PFSK-1 (cell line): ENCODE measurements at regions not wholly inside any gene's neighbourhood (a gene's known extent, or its start where the extent isn't known, plus 50 kb on each side); places are given as distances from the start of the nearest gene placed in this dataset.

Source experiments
- FOXP2 ChIP-seq: optimal IDR thresholded peaks from 2 replicates; pipeline ENCODE3; 2011; ENCODE audit warnings: borderline replicate concordance, control low read depth, inconsistent platforms; ENCODE audit not compliant: insufficient read depth; ENCODE audit errors: extremely low read length, extremely low read depth
- POLR2AphosphoS5 ChIP-seq: IDR thresholded peaks from 2 replicates; pipeline ENCODE4 v1.6.1; 2012; ENCODE audit warnings: low read depth, mild to moderate bottlenecking, control low read depth, low read length, moderate library complexity
- REST ChIP-seq, 2 experiments: IDR thresholded peaks; 2 replicates each; pipeline versions ENCODE4 v1.6.1 to v1.8.0; 2011 to 2012; ENCODE audit warnings: low read depth in 2 of 2, low read length in 2 of 2, control low read depth in 1 of 2, inconsistent platforms in 1 of 2, mild to moderate bottlenecking in 1 of 2, moderate library complexity in 1 of 2; ENCODE audit not compliant: insufficient read depth in 1 of 2
- SIN3A ChIP-seq: IDR thresholded peaks from 2 replicates; pipeline ENCODE4 v1.6.1; 2012; ENCODE audit warnings: mild to moderate bottlenecking, low read length, moderate library complexity, borderline replicate concordance; ENCODE audit not compliant: insufficient read depth
- TAF1 ChIP-seq: IDR thresholded peaks from 2 replicates; pipeline ENCODE4 v1.6.1; 2012; ENCODE audit warnings: low read length, control low read depth, borderline replicate concordance; ENCODE audit not compliant: insufficient read depth

- TF ChIP-seq FOXP2 (no peak), TAF1 (no peak), SIN3A (no peak), REST (IDR thresholded peaks at IDR 0.05; ENCODE audit: insufficient read depth in 1 of 2, low read depth in 2 of 2, low read length in 2 of 2) (no peak), POLR2AphosphoS5 (no peak)
Measured at GRCh38 chr18:42184685-42185477, 229.8 kb downstream of the PIK3C3 start.

GRCh38 chr18:42185486-42185885 is 230.5 kb downstream of the PIK3C3 start:
- TF ChIP-seq TAF1 (no peak), POLR2AphosphoS5 (no peak), REST (IDR thresholded peaks at IDR 0.05; ENCODE audit: insufficient read depth in 1 of 2, low read depth in 2 of 2, low read length in 2 of 2) (no peak), FOXP2 (no peak)

- TF ChIP-seq SIN3A, result no peak
- TF ChIP-seq POLR2AphosphoS5, result no peak
- no peak for TF ChIP-seq FOXP2
- no peak for TF ChIP-seq TAF1
- no peak for TF ChIP-seq REST (IDR thresholded peaks at IDR 0.05; ENCODE audit: insufficient read depth in 1 of 2, low read depth in 2 of 2, low read length in 2 of 2)
Measured at GRCh38 chr18:42187611-42188380, 232.8 kb downstream of the PIK3C3 start.

- no peak for TF ChIP-seq FOXP2
- TF ChIP-seq SIN3A, result no peak
- TF ChIP-seq POLR2AphosphoS5, result no peak
- no peak for TF ChIP-seq REST (IDR thresholded peaks at IDR 0.05; ENCODE audit: insufficient read depth in 1 of 2, low read depth in 2 of 2, low read length in 2 of 2)
- TF ChIP-seq TAF1, result no peak
Measured at GRCh38 chr18:42190643-42191042, 235.6 kb downstream of the PIK3C3 start.
